ENCODE measurements at regions not wholly inside any gene's neighbourhood (a gene's known extent, or its start where the extent isn't known, plus 50 kb on each side); places are given as distances from the start of the nearest gene placed in this dataset.

DNA sequence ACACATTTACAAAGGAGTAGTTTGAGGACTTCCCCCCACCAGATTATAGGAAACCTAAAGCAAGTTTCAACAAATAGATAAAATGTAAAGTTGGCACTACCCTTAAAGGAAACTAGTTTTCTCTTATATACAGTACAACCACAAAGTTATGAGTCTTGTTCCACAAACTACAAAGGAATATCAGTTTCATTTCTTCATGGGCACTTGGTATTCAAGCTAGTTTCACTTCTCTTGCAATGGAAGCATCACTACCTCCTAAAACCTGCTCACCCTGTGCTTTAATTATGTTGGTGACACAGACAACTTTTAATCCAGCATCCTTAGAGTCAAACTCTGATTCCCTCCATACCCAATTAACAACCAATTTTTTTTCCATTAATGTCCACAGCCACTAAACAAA, 707.0 kb downstream of the ROBO2 start:
- TF ChIP-seq EZH2phosphoT487 (IDR thresholded peaks at IDR 0.05; ENCODE audit: insufficient read depth, low read depth) (no peak), EZH2 (IDR thresholded peaks at IDR 0.05; ENCODE audit: insufficient read depth, poor library complexity, severe bottlenecking) (no peak)

Data from GM23248 (cell line).